SK-N-SH (cell line): ENCODE measurements at regions not wholly inside any gene's neighbourhood (a gene's known extent, or its start where the extent isn't known, plus 50 kb on each side); places are given as distances from the start of the nearest gene placed in this dataset.
A peak's percentile ranks its signal among the peaks of the same experiment; 100 is the strongest.

ENCODE experiments used
- CTCF ChIA-PET: fragments of 300-600, 350-600 bp; formaldehyde crosslinking; extraction: SDS; loops from one replicate; lab custom pipeline; 2021; lab: Yijun Ruan, JAX
- POLR2A ChIA-PET: fragments of 350-600 bp; sonication (Branson Sonifier 250); formaldehyde crosslinking; extraction: SDS; loops from one replicate; lab custom pipeline; 2020; ENCODE audit warnings: antibody characterized with exemption, inconsistent platforms; lab: Yijun Ruan, JAX
- DNase-seq: peaks from one replicate; pipeline ENCODE4 v3.0.0; 2012
- H2AFZ ChIP-seq: fragments of 200-600 bp; sonication (generic); 2 replicates; pipeline ENCODE4 v1.8.1; 2016; ENCODE audit warnings: antibody characterized with exemption, mild to moderate bottlenecking, low read depth
- H3F3A ChIP-seq: fragments of 200-600 bp; sonication (generic); replicated peaks from 2 replicates; pipeline ENCODE3; 2016; ENCODE audit warnings: antibody characterized with exemption, mild to moderate bottlenecking; ENCODE audit not compliant: insufficient read depth
- H3K27ac ChIP-seq, 2 experiments: fragments of 200-500 bp in 1 of 2; fragments of 200-600 bp in 1 of 2; sonication (Bioruptor generic) in 1 of 2; sonication (generic), shearing (Covaris generic) in 1 of 2; 2 replicates each; pipeline versions ENCODE4 v1.5.1 to v1.6.1; 2014 to 2016; ENCODE audit warnings: low read depth in 2 of 2, inconsistent platforms in 1 of 2, low read length in 1 of 2, mild to moderate bottlenecking in 1 of 2, mixed read lengths in 1 of 2
- H3K27me3 ChIP-seq: fragments of 200-600 bp; sonication (generic), shearing (Covaris generic); 2 replicates; pipeline ENCODE4 v1.6.1; 2016; ENCODE audit warnings: mixed run types; ENCODE audit not compliant: insufficient read depth
- H3K36me3 ChIP-seq, 2 experiments: fragments of 200-500 bp in 1 of 2; fragments of 200-600 bp in 1 of 2; sonication (Bioruptor generic) in 1 of 2; sonication (generic) in 1 of 2; replicated peaks in 1 of 2; 2 replicates each; pipeline versions ENCODE3 to v1.5.1; 2014 to 2016; ENCODE audit warnings: low read length in 1 of 2, mild to moderate bottlenecking in 1 of 2; ENCODE audit not compliant: insufficient read depth in 2 of 2, control insufficient read depth in 1 of 2
- H3K4me1 ChIP-seq, 2 experiments: fragments of 200-500 bp in 1 of 2; fragments of 200-600 bp in 1 of 2; sonication (Bioruptor generic) in 1 of 2; sonication (generic), shearing (Covaris generic) in 1 of 2; 2 replicates each; pipeline versions ENCODE4 v1.5.1 to v1.6.1; 2014 to 2016; ENCODE audit warnings: low read depth in 1 of 2, low read length in 1 of 2, mixed run types in 1 of 2; ENCODE audit not compliant: insufficient read depth in 2 of 2, control insufficient read depth in 1 of 2
- H3K4me2 ChIP-seq: fragments of 200-600 bp; sonication (generic), shearing (Covaris generic); 2 replicates; pipeline ENCODE4 v1.6.1; 2017; ENCODE audit warnings: mixed run types
- H3K4me3 ChIP-seq, 2 experiments: fragments of 200-500 bp in 1 of 2; fragments of 200-600 bp in 1 of 2; sonication (Bioruptor generic) in 1 of 2; sonication (generic), shearing (Covaris generic) in 1 of 2; 2 replicates each; pipeline versions ENCODE4 v1.5.1 to v1.8.1; 2014 to 2016; ENCODE audit warnings: low read depth in 2 of 2, inconsistent platforms in 1 of 2, low read length in 1 of 2, mild to moderate bottlenecking in 1 of 2, mixed read lengths in 1 of 2, moderate library complexity in 1 of 2
- H3K79me2 ChIP-seq: fragments of 200-600 bp; sonication (generic); 2 replicates; pipeline ENCODE4 v1.8.1; 2017; ENCODE audit warnings: mild to moderate bottlenecking; ENCODE audit not compliant: insufficient read depth
- H3K9ac ChIP-seq: fragments of 200-600 bp; sonication (generic); 2 replicates; pipeline ENCODE4 v1.6.1; 2017; ENCODE audit warnings: mixed run types
- H3K9me2 ChIP-seq: fragments of 200-600 bp; sonication (generic); 2 replicates; pipeline ENCODE4 v1.6.1; 2017; ENCODE audit warnings: mixed run types
- H3K9me3 ChIP-seq: fragments of 200-600 bp; sonication (generic); 2 replicates; pipeline ENCODE4 v1.6.1; 2017; ENCODE audit warnings: mixed run types, mild to moderate bottlenecking, moderate library complexity
- H4K20me1 ChIP-seq: fragments of 200-600 bp; sonication (generic); 2 replicates; pipeline ENCODE4 v1.6.1; 2017; ENCODE audit warnings: mild to moderate bottlenecking, mixed run types; ENCODE audit not compliant: insufficient read depth
- CHD2 ChIP-seq: fragments of 150-350 bp; IDR thresholded peaks from 2 replicates; pipeline ENCODE4 v1.6.1; 2018; ENCODE audit warnings: low read length; ENCODE audit not compliant: partially characterized antibody
- FOSL2 ChIP-seq: IDR thresholded peaks from 2 replicates; pipeline ENCODE4 v1.4.0; 2012; ENCODE audit warnings: low read depth, mild to moderate bottlenecking, moderate library complexity, borderline replicate concordance
- FOXM1 ChIP-seq: IDR thresholded peaks from 2 replicates; pipeline ENCODE4 v1.4.0; 2012; ENCODE audit warnings: low read depth, mild to moderate bottlenecking
- GABPA ChIP-seq: IDR thresholded peaks from 2 replicates; pipeline ENCODE4 v1.4.0; 2012; ENCODE audit warnings: low read depth, mild to moderate bottlenecking
- RAD21 ChIP-seq: IDR thresholded peaks from 2 replicates; pipeline ENCODE4 v1.6.1; 2012; ENCODE audit warnings: mild to moderate bottlenecking, low read length
- RFX5 ChIP-seq: IDR thresholded peaks from 2 replicates; pipeline ENCODE4 v1.6.1; 2012; ENCODE audit warnings: mild to moderate bottlenecking, improper control_type of control experiment, low read length
- SIN3A ChIP-seq: IDR thresholded peaks from 2 replicates; pipeline ENCODE4 v1.6.1; 2012; ENCODE audit warnings: low read depth, mild to moderate bottlenecking, low read length, moderate library complexity, borderline replicate concordance
- TCF12 ChIP-seq: IDR thresholded peaks from 2 replicates; pipeline ENCODE4 v1.4.0; 2012
- YY1 ChIP-seq: IDR thresholded peaks from 2 replicates; pipeline ENCODE4 v1.4.0; 2012; ENCODE audit warnings: low read depth, mild to moderate bottlenecking
- WGBS: methylation state at CpG from one replicate; pipeline ENCODE4 v1.1.6; 2017; ENCODE audit warnings: low lambda C conversion rate; 5-methylcytosine and 5-hydroxymethylcytosine counted together
- TF ChIP-seq, protein P1 (sequence below): fragments of 200-600 bp; sonication (generic); IDR thresholded peaks from 2 replicates; pipeline ENCODE4 v1.6.1; 2017; ENCODE audit warnings: antibody characterized with exemption, mild to moderate bottlenecking, moderate library complexity
- TF ChIP-seq, protein P2 (sequence below): IDR thresholded peaks from 2 replicates; pipeline ENCODE4 v1.4.0; 2012; ENCODE audit warnings: low read depth, borderline replicate concordance
- TF ChIP-seq, protein P3 (sequence below): fragments of 150-350 bp; IDR thresholded peaks from 2 replicates; pipeline ENCODE4 v1.6.1; 2017; ENCODE audit warnings: antibody characterized with exemption, low read length, low read depth, borderline replicate concordance
- TF ChIP-seq, protein P4 (sequence below): IDR thresholded peaks from 2 replicates; pipeline ENCODE4 v1.6.1; 2012; ENCODE audit warnings: mild to moderate bottlenecking, low read depth, low read length, moderate library complexity

DNA sequence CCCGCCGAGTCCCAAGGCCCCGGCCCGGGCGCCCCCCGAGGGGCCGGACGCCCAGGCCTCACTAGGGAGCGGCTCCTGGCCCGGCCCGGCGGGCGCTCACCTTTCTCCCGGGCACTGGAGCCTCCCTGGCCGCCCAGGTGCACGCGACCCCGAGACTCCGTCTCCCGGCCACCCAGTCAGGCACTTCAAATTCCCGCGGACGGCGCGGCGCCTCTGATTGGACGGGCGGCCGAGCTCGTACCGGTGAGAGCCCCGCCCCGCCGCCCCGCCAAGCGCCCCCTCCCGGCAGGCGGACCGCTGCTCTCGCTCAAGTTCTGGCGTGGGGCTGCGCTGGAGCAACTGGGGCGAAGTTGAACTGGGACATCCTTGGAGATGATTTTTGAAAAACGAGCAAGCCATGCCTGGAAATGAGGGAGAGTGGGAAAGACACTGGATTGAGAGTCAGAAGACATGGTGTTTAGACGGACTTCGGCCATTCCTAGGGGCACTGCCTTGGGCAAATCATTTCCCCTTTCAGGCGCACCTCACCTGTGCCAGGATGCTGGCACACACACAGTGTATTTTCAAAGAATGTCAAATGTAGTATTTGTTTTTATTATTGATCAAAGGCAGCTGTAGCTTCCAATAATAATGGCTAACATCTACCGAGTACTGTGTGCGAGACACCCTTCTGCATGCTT, 485.3 kb downstream of the UQCRFS1 start:
- H3K4me1 ChIP-seq = no peaks in the 10 kb centered on the region
- ChIA-PET POLR2A (no interaction called here), CTCF (interaction anchor here (0.8 to 1.7 kb wide), 6 partner anchors 9 to 152 kb away, joined by 3 to 4 read pairs (median 4); no protein-coding TSS in a partner anchor)
- H4K20me1 ChIP-seq = no peaks in the 10 kb centered on the region
- H3K4me3 ChIP-seq = peak overlapping the region; percentile 22 to 23; a peak in 2 of 4 replicates
- H3K9ac ChIP-seq = no peak overlapping the region
- H2AFZ ChIP-seq = no peak overlapping the region
- WGBS = 26% methylated on average over 30 of the region's 49 CpGs
- H3K79me2 ChIP-seq = no peaks in the 10 kb centered on the region
- no peaks in the 10 kb centered on the region for H3K9me2 ChIP-seq
- DNase-seq = peak; percentile 65
- peak overlapping the region; percentile 44; the same call in 1 of the 2 replicates for H3K4me2 ChIP-seq
- peaks cover 42% of the 10 kb centered on the region for H3K27me3 ChIP-seq
- H3F3A ChIP-seq = no peaks in the 10 kb centered on the region
- no peak overlapping the region for H3K27ac ChIP-seq
- TF ChIP-seq, protein P1, sequence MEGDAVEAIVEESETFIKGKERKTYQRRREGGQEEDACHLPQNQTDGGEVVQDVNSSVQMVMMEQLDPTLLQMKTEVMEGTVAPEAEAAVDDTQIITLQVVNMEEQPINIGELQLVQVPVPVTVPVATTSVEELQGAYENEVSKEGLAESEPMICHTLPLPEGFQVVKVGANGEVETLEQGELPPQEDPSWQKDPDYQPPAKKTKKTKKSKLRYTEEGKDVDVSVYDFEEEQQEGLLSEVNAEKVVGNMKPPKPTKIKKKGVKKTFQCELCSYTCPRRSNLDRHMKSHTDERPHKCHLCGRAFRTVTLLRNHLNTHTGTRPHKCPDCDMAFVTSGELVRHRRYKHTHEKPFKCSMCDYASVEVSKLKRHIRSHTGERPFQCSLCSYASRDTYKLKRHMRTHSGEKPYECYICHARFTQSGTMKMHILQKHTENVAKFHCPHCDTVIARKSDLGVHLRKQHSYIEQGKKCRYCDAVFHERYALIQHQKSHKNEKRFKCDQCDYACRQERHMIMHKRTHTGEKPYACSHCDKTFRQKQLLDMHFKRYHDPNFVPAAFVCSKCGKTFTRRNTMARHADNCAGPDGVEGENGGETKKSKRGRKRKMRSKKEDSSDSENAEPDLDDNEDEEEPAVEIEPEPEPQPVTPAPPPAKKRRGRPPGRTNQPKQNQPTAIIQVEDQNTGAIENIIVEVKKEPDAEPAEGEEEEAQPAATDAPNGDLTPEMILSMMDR = peak; percentile 60
- TF ChIP-seq RAD21 (no peak), FOSL2 (no peak)
- H3K9me3 ChIP-seq = no peaks in the 10 kb centered on the region
- no peaks in the 10 kb centered on the region for H3K36me3 ChIP-seq

DNA sequence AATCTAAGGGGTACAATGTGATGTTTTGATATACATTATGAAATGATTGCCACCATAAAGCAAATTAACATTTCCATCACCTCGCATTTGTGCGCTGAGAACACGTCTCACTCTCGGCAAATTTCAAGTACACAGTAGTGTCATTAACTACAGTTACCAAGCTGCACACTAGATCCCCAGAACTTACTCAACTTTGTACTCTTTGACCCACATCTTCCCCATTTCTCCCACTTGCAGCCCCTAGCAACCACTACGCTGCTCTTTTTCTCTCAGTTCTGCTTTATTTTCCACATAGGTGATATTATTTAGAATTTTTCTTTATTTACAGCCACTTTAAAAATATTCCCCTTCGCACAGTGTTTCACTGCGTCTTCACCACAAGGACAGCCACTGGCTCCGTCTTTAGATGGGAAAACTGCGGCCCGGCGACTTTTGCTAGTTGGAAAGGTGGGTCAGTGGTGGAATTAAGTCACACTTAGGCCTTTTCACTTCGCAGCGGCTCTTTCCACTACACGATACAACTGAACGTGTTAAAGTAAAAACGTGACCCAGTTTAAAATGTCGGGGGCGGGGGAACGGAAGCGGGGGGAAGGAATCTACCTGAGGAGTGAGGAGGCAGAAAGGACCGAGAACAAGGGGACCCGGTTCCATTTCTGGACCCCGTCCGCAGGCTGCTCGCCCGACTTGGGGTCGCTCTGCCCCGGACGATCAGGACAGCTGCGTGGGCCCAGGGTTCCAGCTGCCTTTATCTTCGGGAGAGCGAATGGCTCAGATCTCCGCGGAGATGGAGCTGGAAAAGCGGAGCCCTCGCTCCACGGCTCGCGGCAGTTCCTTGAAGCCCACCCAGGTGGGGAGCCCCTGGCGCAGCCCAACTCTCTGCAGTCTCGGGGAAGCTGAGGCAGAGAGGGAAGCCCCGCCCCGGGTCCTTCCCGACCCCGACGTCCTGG, 486.1 kb downstream of the UQCRFS1 start:
- H3K4me2 ChIP-seq = peak overlapping the region; percentile 44; the same call in 1 of the 2 replicates
- H3F3A ChIP-seq = no peaks in the 10 kb centered on the region
- 24% methylated on average over 37 of the region's 46 CpGs for WGBS
- no peaks in the 10 kb centered on the region for H4K20me1 ChIP-seq
- H3K9me3 ChIP-seq = no peaks in the 10 kb centered on the region
- no peak overlapping the region for H2AFZ ChIP-seq
- peaks cover 42% of the 10 kb centered on the region for H3K27me3 ChIP-seq
- H3K4me3 ChIP-seq = peak overlapping the region; percentile 22 to 23; a peak in 2 of 4 replicates
- H3K79me2 ChIP-seq = no peaks in the 10 kb centered on the region
- no peak overlapping the region for H3K27ac ChIP-seq
- CTCF ChIA-PET = interaction anchor here (0.8 to 1.7 kb wide), 6 partner anchors 10 to 153 kb away, joined by 3 to 4 read pairs (median 4); no protein-coding TSS in a partner anchor
- TF ChIP-seq, protein P2, sequence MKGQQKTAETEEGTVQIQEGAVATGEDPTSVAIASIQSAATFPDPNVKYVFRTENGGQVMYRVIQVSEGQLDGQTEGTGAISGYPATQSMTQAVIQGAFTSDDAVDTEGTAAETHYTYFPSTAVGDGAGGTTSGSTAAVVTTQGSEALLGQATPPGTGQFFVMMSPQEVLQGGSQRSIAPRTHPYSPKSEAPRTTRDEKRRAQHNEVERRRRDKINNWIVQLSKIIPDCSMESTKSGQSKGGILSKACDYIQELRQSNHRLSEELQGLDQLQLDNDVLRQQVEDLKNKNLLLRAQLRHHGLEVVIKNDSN = no peak
- no peak for TF ChIP-seq GABPA
- no peak for TF ChIP-seq FOXM1
- TF ChIP-seq, protein P3, sequence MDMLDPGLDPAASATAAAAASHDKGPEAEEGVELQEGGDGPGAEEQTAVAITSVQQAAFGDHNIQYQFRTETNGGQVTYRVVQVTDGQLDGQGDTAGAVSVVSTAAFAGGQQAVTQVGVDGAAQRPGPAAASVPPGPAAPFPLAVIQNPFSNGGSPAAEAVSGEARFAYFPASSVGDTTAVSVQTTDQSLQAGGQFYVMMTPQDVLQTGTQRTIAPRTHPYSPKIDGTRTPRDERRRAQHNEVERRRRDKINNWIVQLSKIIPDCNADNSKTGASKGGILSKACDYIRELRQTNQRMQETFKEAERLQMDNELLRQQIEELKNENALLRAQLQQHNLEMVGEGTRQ = no peak
- no peak for TF ChIP-seq YY1
- no peak for TF ChIP-seq CHD2
- no peak for TF ChIP-seq TCF12
- TF ChIP-seq, protein P4, sequence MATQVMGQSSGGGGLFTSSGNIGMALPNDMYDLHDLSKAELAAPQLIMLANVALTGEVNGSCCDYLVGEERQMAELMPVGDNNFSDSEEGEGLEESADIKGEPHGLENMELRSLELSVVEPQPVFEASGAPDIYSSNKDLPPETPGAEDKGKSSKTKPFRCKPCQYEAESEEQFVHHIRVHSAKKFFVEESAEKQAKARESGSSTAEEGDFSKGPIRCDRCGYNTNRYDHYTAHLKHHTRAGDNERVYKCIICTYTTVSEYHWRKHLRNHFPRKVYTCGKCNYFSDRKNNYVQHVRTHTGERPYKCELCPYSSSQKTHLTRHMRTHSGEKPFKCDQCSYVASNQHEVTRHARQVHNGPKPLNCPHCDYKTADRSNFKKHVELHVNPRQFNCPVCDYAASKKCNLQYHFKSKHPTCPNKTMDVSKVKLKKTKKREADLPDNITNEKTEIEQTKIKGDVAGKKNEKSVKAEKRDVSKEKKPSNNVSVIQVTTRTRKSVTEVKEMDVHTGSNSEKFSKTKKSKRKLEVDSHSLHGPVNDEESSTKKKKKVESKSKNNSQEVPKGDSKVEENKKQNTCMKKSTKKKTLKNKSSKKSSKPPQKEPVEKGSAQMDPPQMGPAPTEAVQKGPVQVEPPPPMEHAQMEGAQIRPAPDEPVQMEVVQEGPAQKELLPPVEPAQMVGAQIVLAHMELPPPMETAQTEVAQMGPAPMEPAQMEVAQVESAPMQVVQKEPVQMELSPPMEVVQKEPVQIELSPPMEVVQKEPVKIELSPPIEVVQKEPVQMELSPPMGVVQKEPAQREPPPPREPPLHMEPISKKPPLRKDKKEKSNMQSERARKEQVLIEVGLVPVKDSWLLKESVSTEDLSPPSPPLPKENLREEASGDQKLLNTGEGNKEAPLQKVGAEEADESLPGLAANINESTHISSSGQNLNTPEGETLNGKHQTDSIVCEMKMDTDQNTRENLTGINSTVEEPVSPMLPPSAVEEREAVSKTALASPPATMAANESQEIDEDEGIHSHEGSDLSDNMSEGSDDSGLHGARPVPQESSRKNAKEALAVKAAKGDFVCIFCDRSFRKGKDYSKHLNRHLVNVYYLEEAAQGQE = no peak
- no peak for TF ChIP-seq RFX5
- no peak for TF ChIP-seq SIN3A
- H3K36me3 ChIP-seq = no peaks in the 10 kb centered on the region
- no peak overlapping the region for H3K9ac ChIP-seq
- no peaks in the 10 kb centered on the region for H3K9me2 ChIP-seq
- no peak for DNase-seq
- H3K4me1 ChIP-seq = no peaks in the 10 kb centered on the region
- POLR2A ChIA-PET = no interaction called here
